HG03457 (cell line): ENCODE measurements at regions not wholly inside any gene's neighbourhood (a gene's known extent, or its start where the extent isn't known, plus 50 kb on each side); places are given as distances from the start of the nearest gene placed in this dataset.

Source experiments
- ATAC-seq: cut with Tn5 transposase; IDR thresholded peaks from one replicate; pipeline ENCODE4 v1.9.1; 2021; ENCODE audit warnings: moderate number of reproducible peaks; ENCODE audit not compliant: unreplicated experiment

DNA sequence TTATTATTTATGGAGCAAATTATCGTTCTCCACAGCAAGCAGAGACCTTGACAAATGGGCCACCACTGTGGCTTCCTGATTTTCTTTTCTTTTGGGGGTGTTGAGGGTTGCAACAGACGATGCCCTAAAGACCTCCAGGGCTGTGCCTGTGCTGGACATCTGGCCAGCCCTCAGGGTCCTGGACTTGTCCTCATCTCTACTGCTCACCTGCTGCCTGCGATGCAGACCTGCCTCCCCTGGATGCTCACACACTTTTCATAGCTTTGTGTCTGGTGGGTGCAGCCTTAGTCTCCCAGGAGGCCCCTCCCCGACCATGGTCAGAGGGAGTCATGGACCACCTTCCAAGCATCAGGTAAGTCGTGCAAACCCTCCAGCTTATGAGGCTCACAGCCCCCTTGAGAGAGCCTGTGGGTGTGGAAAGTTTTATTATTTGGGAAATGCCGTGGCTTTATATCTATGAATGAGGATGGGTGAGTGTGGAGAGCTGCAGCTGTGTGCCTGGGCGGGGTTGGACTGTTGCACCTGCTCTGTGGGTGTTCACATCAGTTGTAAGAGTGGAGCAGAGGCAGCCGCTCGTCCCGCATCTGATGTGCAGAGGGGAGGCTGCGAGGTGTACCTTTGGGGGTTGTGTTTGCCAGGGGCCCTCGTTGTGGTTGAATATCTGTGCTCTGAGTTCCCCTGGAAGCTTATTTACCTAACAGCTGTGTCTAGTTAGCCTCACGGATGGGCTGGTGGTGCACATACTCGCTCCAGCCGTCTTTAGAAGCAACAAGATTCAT is 126.3 kb upstream of the IRX4 start:
- no peak for ATAC-seq

DNA sequence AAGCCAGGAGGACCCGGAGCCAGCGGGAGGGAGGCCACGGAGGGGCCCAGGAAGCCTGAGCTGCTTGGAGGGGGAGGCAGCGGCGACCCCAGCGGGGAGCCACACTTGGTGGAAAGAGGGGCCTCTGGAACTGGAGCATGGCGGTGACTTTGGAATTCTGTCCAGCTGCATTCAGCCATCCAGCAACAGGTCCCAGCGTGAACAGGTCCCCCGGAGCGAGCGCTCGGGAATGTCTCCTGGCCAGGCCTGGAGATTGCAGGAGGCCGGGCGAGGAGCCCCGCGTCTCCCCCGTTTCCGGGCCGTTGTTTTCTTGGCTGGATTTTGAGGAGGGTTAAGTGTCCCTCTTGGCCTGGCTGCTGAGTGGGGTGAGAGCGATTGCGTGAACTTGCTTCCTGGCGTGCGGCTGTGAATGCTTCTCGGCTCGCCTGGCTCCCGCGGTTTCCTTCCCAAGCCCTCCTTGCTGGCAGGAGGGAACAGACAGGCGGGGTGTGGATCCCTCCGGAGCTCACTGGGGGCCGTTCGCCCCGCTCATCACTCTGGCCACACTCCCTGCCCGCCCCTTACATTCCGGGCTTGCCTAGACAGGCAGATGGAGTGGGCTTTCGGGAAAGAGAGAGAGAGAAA is 125.3 kb upstream of the IRX4 start:
- no peak for ATAC-seq

DNA sequence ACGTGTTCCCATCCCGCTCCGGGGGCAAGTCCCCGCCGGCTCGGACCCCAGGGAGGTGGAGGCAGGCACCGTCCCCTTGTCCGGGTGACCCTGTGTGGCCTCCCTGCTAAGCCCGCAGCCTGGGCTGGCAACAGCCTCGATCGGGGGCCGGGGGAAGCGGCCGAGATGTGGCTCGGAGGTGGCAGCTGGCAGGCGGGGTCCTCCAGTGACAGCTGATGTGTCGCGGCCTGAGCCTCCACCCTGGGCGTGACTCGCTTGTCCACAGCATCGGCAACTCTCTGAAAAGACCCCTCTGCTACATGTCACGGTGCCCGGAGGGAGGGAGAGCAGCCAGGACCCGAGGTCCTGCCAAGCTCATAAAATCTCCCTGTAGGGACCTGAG is 124.8 kb upstream of the IRX4 start:
- no peak for ATAC-seq

DNA sequence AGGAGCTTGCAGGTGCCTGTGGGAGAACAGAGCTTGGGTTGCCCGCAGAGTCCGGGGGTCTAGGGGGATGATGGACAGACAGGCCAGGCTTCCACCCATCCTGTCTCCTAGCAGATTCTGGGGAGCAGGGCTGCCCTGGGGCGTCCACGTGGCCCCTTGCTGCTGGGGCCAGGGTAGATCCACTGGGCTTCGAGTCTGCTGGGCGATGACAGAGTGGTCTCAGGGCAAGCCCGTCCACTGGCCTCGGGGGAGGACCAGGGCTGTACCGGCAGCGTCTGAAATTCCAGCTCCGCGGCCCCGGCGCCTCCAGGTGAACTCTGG is 124.2 kb upstream of the IRX4 start:
- ATAC-seq: no peak

DNA sequence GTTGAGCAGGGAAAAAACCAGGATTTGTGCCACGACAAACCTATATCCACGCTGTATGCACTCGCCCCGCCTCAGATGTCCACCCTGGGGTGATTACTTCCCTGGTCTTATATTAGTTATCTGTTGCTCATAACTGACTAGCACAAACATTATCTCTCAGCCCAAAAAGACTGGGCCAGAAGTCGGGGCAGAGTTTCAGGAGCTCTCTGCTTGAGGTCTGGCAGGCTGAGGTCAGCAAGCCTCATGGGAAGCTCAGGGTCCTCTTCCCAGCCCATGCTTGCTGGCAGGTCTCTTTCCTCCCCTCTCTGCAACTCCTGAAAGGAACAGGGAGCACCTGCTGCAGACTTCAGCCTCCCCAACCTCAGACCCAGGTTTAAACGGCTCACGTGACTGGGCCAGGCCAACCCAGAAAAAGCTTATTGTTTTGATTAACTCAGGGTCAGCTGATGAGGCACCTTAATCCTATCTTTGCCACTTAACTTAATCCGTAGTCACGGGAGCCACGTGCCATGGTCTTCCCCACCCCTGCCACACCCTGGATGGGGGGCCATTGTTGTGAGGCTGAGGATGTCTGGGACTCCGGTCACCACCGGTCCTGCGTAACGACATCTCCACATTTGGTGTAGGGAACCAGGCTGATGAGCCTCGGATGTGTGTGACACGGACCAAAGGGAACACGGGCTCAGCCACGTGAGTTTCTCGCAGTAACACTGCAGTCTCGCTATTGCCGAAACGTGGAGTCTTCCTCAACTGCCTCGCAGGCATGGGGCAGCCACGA is 123.7 kb upstream of the IRX4 start:
- no peak for ATAC-seq

DNA sequence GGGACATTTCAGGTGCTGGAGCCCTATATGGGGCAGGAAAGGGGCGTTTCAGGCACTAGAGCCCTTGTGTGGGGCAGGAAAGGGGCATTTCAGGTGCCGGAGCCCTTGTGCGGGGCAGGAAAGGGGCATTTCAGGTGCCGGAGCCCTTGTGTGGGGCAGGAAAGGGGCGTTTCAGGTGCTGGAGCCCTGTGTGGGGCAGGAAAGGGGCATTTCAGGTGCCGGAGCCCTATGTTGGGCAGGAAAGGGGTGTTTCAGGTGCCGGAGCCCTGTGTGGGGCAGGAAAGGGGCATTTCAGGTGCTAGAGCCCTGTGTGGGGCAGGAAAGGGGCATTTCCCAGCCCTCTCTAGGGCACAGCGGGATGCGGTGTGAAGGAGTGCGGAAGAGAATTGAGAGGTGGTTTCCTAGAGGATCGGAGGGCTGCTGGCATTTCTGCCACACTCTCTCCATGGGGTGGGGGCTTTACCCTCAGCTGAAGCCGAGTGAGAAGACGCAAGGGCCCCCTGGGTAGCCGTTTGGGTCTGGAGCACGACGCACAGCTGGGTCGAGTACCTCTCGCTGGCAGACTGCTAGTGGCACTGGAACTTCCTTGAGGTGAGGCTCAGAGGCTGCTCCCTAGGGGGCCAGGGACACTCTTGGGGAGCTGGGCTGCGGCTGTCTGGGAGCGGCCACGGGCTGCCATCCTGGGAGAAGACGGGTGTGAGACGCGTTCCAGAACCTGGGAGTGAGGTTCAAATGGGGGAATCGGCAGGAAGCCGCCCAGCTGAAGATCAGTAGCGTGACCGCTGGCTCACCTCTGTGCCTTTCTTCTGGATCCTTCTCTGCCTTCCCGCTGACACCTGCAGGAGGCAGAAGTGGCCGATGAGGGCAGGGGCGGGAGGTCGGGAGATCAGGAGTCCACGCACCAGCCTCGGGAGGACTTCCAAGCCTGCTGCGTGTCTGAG is 122.6 kb upstream of the IRX4 start:
- ATAC-seq: no peak

DNA sequence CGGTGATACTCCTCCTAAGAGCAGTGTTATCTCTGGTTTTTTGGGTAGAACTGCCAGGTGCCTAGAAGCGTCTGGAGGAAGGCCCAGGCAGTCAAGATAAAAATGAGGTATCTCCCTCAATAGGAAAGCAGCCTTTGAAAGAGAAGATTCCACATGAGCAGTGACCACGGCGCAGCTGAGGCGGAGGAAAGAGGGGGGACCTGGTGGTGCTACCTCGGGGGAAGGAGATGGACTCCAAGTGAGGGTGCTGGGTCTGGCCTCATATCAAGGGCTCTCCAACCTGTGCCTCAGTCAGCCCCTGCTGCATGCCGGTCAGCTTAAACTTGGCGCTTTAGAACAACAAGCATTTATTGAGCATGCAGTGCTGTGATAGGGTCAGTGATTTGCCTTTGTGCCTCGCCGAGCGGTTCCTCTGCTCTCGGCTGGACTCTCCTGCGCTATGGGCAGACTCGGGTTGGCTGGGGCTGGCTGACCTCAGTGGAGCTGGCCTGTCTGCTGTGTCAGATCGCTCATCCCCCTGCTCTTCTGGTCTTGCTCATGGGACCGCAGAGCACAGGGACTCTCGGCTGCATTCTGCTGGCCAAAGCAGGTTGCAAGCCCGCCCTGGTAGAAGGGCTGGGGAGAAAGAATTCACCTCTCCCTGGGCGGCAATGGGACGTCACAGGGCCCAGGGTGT is 121.1 kb upstream of the IRX4 start:
- ATAC-seq: no peak

DNA sequence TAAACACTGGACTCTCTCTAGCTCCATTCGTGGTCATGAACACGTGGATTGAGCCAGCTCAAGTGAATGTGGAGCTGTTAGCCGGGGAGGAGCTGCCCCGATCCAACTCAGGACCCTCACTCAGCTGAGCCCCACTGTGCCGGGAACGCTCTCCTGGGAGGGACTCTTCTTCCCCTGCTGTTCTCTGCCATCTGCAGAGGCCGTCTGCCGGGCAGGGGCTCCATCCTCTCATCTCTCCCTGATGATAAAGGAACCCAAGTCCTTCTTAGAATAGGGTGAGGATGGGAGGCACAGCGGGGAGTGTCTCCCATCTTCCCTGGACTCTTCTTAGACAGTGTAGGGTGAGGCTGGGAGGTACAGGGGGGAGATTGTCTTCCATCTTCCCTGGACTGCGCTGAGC is 120.5 kb upstream of the IRX4 start:
- no peak for ATAC-seq

DNA sequence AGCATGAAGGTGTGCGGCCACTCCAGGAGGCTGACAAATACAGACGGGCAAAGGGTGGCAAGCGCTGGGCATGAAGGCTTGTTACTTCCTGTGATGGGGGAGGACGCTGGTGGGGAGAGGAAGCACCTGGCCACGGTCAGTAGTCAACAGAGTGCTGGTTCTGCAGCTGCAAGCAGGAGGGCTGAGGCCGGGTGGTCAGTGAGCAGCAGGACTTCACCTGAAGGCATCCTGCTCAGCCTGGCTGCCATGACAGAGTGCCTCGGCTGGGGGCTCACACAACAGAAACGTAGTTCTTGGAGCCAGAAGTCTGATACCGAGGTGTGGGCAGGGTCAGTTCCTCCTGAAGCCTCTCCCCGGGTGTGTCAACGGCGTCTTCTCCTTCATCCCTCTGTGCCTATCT is 118.6 kb upstream of the IRX4 start:
- ATAC-seq: no peak

DNA sequence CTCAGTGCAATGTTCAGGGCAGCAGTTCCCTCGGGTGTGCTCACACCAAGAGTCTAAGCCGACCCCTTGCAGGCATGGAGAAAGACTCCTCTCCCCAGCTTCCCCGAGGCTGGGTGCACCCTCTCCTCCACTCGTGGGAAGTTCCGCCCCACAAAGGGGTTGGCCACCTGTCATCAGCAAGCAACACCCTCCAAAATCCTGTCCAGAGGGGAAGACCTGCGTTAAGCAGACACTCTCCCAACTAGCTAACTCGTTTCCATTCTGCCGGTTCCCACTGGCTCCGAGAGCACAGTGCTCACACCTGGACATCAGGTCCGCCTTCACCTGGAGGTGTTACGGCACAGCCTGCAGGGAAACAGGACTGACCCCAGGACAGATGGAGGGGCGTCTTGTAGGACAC is 117.9 kb upstream of the IRX4 start:
- no peak for ATAC-seq

DNA sequence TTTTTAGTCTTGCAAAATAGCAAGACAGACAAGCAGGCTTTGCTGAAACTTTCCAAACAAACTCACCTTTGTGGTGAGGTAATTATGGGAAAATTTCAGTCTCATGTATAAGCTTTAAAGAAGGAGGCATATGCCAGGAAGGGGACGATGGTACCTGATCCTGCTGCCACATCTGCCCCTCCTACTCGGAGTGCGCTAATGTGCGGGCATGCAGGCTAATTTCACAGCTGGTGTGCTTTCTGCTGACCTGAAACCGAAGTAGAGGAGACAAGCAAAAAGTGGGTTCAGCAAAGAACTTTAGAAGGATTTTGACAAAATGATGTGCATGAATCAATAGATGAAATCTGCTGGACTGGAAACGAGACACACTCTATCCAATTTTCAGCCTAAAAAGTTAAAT is 117.1 kb upstream of the IRX4 start:
- ATAC-seq: no peak

DNA sequence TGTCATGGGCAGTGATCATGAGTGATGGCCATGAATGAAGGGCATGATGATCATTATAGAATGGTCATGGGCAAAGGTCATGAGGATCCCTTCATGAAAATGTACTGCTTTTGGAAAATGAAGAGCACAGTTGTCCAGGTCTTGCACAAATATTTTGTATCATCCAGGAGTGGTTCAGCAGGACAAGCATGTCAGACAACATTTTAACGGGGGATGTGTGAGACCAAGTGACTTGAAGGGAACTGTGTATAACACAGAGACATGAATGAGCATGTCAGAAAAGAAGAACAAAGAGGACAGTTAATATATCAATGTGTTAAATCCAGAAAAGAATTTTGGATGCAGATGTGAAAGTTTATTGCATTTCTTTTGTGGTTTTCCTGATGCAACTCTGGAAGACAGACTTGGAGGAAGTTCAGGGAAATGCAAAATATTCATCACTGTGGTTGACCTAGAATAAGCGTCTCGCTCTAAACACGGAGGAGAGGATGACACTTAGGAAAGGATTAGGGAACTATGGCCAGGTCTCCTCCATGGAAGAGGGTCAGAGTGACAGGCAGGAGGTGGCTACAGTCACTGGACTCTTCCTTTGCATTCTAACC is 116.1 kb upstream of the IRX4 start:
- ATAC-seq: no peak

DNA sequence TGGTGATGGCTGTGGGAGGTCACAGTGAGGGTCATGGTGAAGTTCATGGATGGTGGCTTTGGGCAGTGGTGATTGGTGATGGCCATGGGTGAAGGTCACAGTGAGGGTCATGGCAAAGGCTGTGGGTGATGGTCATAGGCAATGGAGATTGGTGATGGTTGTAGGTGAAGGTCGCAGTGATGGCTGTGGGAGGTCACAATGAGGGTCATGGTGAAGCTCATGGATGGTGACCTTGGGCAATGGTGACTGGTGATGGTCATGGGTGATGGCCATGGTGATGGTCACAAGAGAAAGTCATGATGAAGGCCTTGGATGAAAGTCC is 115.6 kb upstream of the IRX4 start:
- no peak for ATAC-seq

DNA sequence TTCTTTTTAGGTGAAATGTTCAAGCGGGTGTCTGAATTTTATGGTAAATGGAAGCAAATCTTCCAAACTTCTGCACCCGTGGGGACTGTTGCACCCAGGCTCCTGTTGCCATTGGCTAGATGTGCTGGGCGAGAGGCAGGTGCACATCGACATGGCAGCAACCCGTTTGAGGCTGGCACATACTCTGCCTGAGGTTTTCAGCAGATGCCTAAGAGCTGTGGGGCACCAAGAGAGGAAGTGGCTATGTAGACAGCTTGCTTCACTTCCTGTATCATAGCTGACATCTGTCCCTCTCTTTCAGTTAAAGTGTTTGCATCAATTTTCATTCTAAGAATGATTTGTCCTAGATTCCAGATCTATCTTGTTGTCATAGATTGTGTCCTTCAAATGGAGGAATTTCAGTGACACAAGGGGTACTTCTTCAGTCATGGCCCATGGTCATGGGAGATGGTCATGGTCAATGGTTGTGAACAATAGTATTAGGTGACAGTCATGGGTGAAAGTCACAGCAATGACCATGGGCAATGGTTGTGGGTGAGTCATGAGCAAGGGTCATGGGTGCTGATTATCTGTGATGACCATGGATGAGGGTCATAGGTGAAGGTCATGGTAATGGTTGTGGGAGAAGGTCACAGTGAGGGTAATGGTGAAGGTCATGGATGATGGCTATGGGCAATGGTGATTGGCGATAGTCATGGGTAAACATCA is 115.1 kb upstream of the IRX4 start:
- ATAC-seq: no peak

DNA sequence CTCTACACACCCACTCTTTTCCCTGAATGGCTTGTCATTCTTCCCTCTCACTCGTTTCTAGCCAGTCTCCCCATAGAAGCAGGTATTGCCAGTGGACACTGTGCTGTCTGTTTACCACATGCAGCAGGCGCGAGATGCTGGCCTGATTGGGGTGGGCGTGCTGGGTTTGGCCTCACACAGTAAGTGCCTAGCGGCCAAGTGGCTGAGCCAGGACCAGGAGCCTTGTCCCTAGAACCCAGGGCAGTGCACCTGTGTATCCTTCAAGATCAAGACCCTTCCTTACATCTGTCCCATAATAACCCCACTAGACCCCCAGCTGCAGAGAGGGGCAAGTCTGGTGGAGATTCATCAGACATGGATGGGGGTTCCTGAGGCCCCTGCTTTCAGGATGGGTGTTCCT is 112.8 kb upstream of the IRX4 start:
- no peak for ATAC-seq

DNA sequence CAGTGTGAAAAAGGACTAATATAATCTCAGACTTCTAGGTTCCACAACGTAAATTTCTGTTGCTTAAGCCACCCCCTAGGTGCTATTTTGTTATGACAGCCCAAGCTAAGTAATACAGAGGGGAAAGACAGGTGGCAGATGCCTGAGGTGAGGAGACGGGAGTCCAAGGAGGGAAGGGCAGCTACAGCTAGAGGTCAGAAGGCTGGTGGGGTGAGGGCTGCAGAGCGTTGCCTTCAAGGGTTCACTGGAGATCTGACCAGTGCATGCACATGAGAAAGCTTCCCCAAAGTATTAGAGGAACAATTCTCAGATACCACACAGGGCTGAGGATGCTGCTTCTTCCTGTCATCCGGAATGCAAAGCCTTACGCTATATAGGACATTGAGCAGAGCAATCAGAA is 104.7 kb upstream of the IRX4 start:
- ATAC-seq: no peak

DNA sequence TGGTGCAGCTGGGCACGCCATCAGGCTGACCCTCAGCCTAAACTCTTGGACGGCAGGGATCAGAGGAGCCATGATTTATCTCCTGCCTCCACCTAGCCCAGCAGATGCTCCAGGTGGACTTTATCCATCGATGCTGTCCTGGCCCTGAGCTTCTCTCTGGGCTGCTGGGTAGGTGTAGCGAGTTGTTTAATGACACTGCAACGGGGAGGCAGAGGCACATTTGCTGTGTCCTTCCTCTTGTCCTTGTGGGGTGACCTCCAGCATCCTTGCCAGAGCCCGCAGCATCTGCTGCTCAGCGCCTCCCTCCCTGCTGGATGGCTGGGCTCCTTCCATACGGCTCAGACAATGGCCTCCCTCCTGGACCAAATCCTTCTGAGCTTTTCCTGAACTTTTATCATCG is 103.1 kb upstream of the IRX4 start:
- ATAC-seq: no peak

DNA sequence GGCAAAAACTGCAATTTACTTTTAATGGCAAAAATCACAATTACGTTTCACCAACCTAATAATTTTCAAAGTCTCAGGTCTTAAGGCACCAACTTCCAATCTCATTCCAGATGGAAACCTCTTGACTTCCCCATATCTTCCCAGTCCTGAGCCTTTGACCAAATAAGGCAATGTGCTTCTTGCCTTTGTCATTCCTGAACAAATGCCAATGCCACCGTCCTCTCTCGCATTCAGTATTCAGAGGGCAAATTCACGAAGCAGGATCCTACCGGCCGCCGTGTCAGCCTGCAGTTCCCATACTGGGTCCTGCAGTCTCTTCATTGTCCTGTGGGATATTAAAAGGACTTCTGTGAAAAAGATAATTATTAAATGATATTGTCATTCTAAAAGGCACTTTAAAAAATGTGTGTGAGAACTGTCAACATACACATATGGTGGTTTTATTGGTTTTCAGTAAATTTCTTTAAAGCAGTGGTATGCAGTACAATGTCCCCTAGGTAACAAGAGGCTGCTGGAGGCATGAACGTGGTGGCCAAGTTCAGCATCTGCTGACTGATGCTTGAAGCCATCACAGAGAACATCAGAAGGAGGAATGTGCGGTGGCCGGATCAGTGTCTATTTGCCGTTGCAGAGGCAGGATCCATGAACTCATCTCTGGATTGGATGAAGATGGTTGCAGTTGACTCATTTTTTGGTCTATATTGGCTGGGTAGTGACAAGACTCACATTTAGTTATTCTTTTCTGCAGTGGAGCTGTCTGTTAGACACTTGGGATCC is 101.4 kb upstream of the IRX4 start:
- ATAC-seq: no peak

DNA sequence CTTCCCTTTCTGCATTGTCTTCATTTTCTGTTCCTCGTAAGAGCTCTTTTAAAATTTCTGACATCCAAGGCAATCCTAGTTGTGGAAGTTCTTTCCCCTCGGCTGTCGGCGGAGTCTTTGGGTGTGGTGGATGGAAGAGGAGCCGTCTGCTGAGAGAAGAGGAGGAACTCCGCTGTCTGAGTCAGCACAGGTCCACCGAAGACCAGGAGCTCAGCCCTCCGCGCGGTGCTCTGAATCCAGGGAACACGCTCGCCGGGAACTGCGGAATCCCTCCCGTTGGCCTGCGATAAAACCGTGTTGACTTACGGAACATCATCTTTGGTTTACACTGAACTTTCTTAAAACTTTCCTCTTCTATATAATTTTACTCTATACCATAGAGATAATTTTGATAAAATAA is 100.7 kb upstream of the IRX4 start:
- no peak for ATAC-seq
